Activated CD4-positive, alpha-beta T cell treated with anti-CD3 and anti-CD28 coated beads, Interleukin-2, Interleukin-4, amounts not matched to agents 100 ng/mL and 50 ng/mL, durations not matched to agents 16 hours and 8 hours (primary cell): ENCODE measurements at regions not wholly inside any gene's neighbourhood (a gene's known extent, or its start where the extent isn't known, plus 50 kb on each side); places are given as distances from the start of the nearest gene placed in this dataset.

ENCODE experiments used
- DNase-seq: peaks from one replicate; pipeline ENCODE4 v3.0.0-alpha.2; 2020; ENCODE audit warnings: low spot score

- no peak for DNase-seq
These were observed 237.5 kb downstream of the TGFB2 start for GRCh38 chr1:218582646-218583045.

- DNase-seq: no peak
These were observed 239.5 kb downstream of the TGFB2 start for GRCh38 chr1:218584418-218585155.

- no peak for DNase-seq
These were observed 240.5 kb downstream of the TGFB2 start for GRCh38 chr1:218585511-218586184.

GRCh38 chr1:218587900-218588299, 242.8 kb downstream of the TGFB2 start:
- DNase-seq: no peak

GRCh38 chr1:218588540-218589172, 243.5 kb downstream of the TGFB2 start:
- no peak for DNase-seq

GRCh38 chr1:218589487-218589886, 244.4 kb downstream of the TGFB2 start:
- DNase-seq: no peak

GRCh38 chr1:218591966-218592365, 246.8 kb downstream of the TGFB2 start:
- DNase-seq: no peak

GRCh38 chr1:218592688-218593087, 247.6 kb downstream of the TGFB2 start:
- no peak for DNase-seq

GRCh38 chr1:218600968-218601367, 255.8 kb downstream of the TGFB2 start:
- no peak for DNase-seq

- DNase-seq: no peak
These were observed 259.1 kb downstream of the TGFB2 start for GRCh38 chr1:218604217-218604616.

GRCh38 chr1:218611916-218612585, 266.9 kb downstream of the TGFB2 start:
- DNase-seq: no peak

GRCh38 chr1:218613105-218613504, 268.0 kb downstream of the TGFB2 start:
- DNase-seq: no peak

GRCh38 chr1:218614031-218614430, 268.9 kb downstream of the TGFB2 start:
- no peak for DNase-seq

GRCh38 chr1:218616681-218617080, 271.5 kb downstream of the TGFB2 start:
- DNase-seq: no peak

GRCh38 chr1:218617986-218618385, 272.9 kb downstream of the TGFB2 start:
- no peak for DNase-seq

- DNase-seq: no peak
These were observed 275.8 kb downstream of the TGFB2 start for GRCh38 chr1:218620956-218621355.

GRCh38 chr1:218624052-218624451, 278.9 kb downstream of the TGFB2 start:
- DNase-seq: no peak

GRCh38 chr1:218625393-218625792, 280.3 kb downstream of the TGFB2 start:
- DNase-seq: no peak

GRCh38 chr1:218633238-218633988, 288.3 kb downstream of the TGFB2 start:
- no peak for DNase-seq

- no peak for DNase-seq
These were observed 289.1 kb downstream of the TGFB2 start for GRCh38 chr1:218634212-218634611.

- DNase-seq: no peak
These were observed 291.4 kb downstream of the TGFB2 start for GRCh38 chr1:218636548-218636947.

GRCh38 chr1:218640173-218640572, 295.0 kb downstream of the TGFB2 start:
- no peak for DNase-seq
